Glomerular visceral epithelial cell (primary cell): ENCODE measurements at regions not wholly inside any gene's neighbourhood (a gene's known extent, or its start where the extent isn't known, plus 50 kb on each side); places are given as distances from the start of the nearest gene placed in this dataset.

Experiments used
- DNase-seq: peaks from one replicate; pipeline ENCODE4 v3.0.0-alpha.2; 2016; ENCODE audit errors: extremely low spot score

GRCh38 chr15:93722165-93722564 lies 509.2 kb upstream of the MCTP2 start:
- DNase-seq = no peak

GRCh38 chr15:93720607-93721006 lies 510.8 kb upstream of the MCTP2 start:
- DNase-seq = no peak

- DNase-seq = no peak
Observed at GRCh38 chr15:93719921-93720351, 511.4 kb upstream of the MCTP2 start.

GRCh38 chr15:93716615-93717231 lies 514.6 kb upstream of the MCTP2 start:
- no peak for DNase-seq

- no peak for DNase-seq
Observed at GRCh38 chr15:93709708-93710107, 521.7 kb upstream of the MCTP2 start.

GRCh38 chr15:93708724-93709445 lies 522.5 kb upstream of the MCTP2 start:
- no peak for DNase-seq

GRCh38 chr15:93707751-93708150 lies 523.6 kb upstream of the MCTP2 start:
- DNase-seq = no peak

- DNase-seq = no peak
Observed at GRCh38 chr15:93706495-93707292, 524.7 kb upstream of the MCTP2 start.

- no peak for DNase-seq
Observed at GRCh38 chr15:93705753-93706455, 525.5 kb upstream of the MCTP2 start.

- no peak for DNase-seq
Observed at GRCh38 chr15:93703092-93703739, 528.1 kb upstream of the MCTP2 start.

- no peak for DNase-seq
Observed at GRCh38 chr15:93700051-93700450, 531.3 kb upstream of the MCTP2 start.

GRCh38 chr15:93694033-93694432 lies 537.3 kb upstream of the MCTP2 start:
- DNase-seq = no peak

GRCh38 chr15:93683651-93684050 lies 547.7 kb upstream of the MCTP2 start:
- no peak for DNase-seq

GRCh38 chr15:93671387-93671943 lies 559.9 kb upstream of the MCTP2 start:
- DNase-seq = no peak

GRCh38 chr15:93670931-93671330 lies 560.4 kb upstream of the MCTP2 start:
- DNase-seq = no peak

- no peak for DNase-seq
Observed at GRCh38 chr15:93664213-93664956, 567.0 kb upstream of the MCTP2 start.

GRCh38 chr15:93662162-93662885 lies 569.0 kb upstream of the MCTP2 start:
- no peak for DNase-seq

GRCh38 chr15:93658026-93658816 lies 569.2 kb upstream of the RGMA start:
- no peak for DNase-seq

GRCh38 chr15:93656041-93656440 lies 567.0 kb upstream of the RGMA start:
- DNase-seq = no peak
